Mesendoderm (in vitro differentiated cells): ENCODE measurements at regions not wholly inside any gene's neighbourhood (a gene's known extent, or its start where the extent isn't known, plus 50 kb on each side); places are given as distances from the start of the nearest gene placed in this dataset.
"Not testable (repeated sequence)": the region's sequence is repeated elsewhere in the genome, so short reads cannot be mapped to it uniquely, and the experiment has no call there.

Experiments
- DNase-seq: peaks from one replicate; pipeline ENCODE4 v3.0.0; 2013
- H2AK5ac ChIP-seq: 2 replicates; pipeline ENCODE4 v1.6.1; 2013; ENCODE audit warnings: low read length, inconsistent platforms
- H2BK120ac ChIP-seq: 2 replicates; pipeline ENCODE4 v1.6.1; 2013; ENCODE audit warnings: low read depth, mild to moderate bottlenecking, low read length, moderate library complexity, mixed read lengths
- H2BK15ac ChIP-seq: replicated peaks from 2 replicates; pipeline ENCODE4 v1.6.1; 2013; ENCODE audit warnings: low read depth, mild to moderate bottlenecking, moderate library complexity
- H2BK5ac ChIP-seq: 2 replicates; pipeline ENCODE4 v1.6.1; 2013; ENCODE audit warnings: low read length, inconsistent platforms
- H3K18ac ChIP-seq: 2 replicates; pipeline ENCODE4 v1.6.1; 2013; ENCODE audit warnings: mild to moderate bottlenecking, low read length, mixed read lengths
- H3K23ac ChIP-seq: one replicate; pipeline ENCODE4 v1.6.1; 2013; ENCODE audit warnings: low read length
- H3K27ac ChIP-seq: 2 replicates; pipeline ENCODE4 v1.5.1; 2013; ENCODE audit warnings: low read depth, mild to moderate bottlenecking, inconsistent platforms, low read length, moderate library complexity
- H3K27me3 ChIP-seq: 2 replicates; pipeline ENCODE4 v1.6.1; 2013; ENCODE audit warnings: low read length, control low read depth, mild to moderate bottlenecking, inconsistent platforms; ENCODE audit not compliant: insufficient read depth, poor library complexity
- H3K36me3 ChIP-seq: 2 replicates; pipeline ENCODE4 v1.6.1; 2013; ENCODE audit warnings: low read length, inconsistent platforms; ENCODE audit not compliant: control insufficient read depth, insufficient read depth
- H3K4ac ChIP-seq: one replicate; pipeline ENCODE4 v1.6.1; 2013; ENCODE audit warnings: low read depth, mild to moderate bottlenecking, low read length, moderate library complexity
- H3K4me1 ChIP-seq: 2 replicates; pipeline ENCODE4 v1.6.1; 2013; ENCODE audit warnings: low read depth, low read length, inconsistent platforms; ENCODE audit not compliant: control insufficient read depth
- H3K4me2 ChIP-seq: 2 replicates; pipeline ENCODE4 v1.6.1; 2013; ENCODE audit warnings: low read length
- H3K4me3 ChIP-seq: 2 replicates; pipeline ENCODE4 v1.5.1; 2013; ENCODE audit warnings: mild to moderate bottlenecking, low read length
- H3K56ac ChIP-seq: one replicate; pipeline ENCODE4 v1.6.1; 2013; ENCODE audit warnings: low read length
- H3K79me1 ChIP-seq: 2 replicates; pipeline ENCODE4 v1.6.1; 2013; ENCODE audit warnings: low read length, inconsistent platforms
- H3K79me2 ChIP-seq: 2 replicates; pipeline ENCODE4 v1.6.1; 2013; ENCODE audit warnings: mild to moderate bottlenecking, low read length; ENCODE audit not compliant: control insufficient read depth, insufficient read depth
- H3K9ac ChIP-seq: 2 replicates; pipeline ENCODE4 v1.6.1; 2013; ENCODE audit warnings: low read length, inconsistent platforms
- H4K5ac ChIP-seq: one replicate; pipeline ENCODE4 v1.6.1; 2013; ENCODE audit warnings: low read length
- H4K8ac ChIP-seq: one replicate; pipeline ENCODE4 v1.6.1; 2013; ENCODE audit warnings: low read depth, mild to moderate bottlenecking, control low read depth, low read length, moderate library complexity
- WGBS: extraction: QIAGEN DNeasy Blood & Tissue Kit; methylation state at CpG from one replicate; pipeline ENCODE4 v1.1.7; 2013; ENCODE audit warnings: low lambda C conversion rate, missing lambda C conversion rate; ENCODE audit not compliant: insufficient coverage; ENCODE audit errors: extremely low coverage; 5-methylcytosine and 5-hydroxymethylcytosine counted together

DNA sequence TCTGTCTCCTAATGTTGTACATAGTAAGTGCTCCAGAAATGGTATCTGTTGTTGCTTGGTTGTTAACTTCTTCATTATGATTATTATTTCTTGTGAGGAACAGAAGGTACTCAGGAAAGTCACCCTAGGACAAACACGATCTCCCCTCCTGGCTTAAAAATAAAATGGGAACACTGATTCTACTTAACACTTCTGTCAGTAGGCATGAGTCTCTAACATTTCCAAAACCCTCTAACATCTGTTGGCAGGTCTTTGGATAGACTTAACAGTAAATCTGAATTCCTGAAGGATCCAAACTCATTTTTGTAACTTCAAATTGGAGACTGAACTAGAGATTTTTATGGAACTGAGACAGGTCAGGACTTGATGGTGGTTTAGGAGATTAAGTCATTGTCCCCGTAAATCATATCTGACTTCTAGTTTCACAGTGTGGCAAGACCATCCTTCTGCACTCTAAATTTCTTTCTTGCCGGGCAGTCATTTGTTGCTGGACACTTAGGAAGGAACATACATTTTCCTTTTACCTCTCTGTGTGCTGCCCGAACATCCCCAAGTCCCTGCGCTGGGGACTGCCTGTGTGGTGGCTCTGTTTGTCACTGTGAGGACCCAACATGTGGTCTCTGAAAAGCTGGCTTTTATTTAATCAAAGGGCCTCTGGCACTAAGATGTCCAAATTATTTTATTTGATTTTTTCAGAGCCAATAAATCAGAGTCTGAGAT, 149.9 kb downstream of the NPIPB5 start:
- H3K27ac ChIP-seq = no peak overlapping the region
- H3K56ac ChIP-seq = no peak overlapping the region
- H3K4ac ChIP-seq = no peak overlapping the region
- H3K18ac ChIP-seq = no peak overlapping the region
- no peaks in the 10 kb centered on the region for H3K79me1 ChIP-seq
- no peaks in the 10 kb centered on the region for H3K4me1 ChIP-seq
- H3K9ac ChIP-seq = no peak overlapping the region
- no peak overlapping the region for H2AK5ac ChIP-seq
- no peaks in the 10 kb centered on the region for H3K27me3 ChIP-seq
- H3K4me2 ChIP-seq = no peak overlapping the region
- no peak overlapping the region for H2BK5ac ChIP-seq
- WGBS = no CpG with 5 or more reads among the region's 5 CpGs
- H3K4me3 ChIP-seq = no peak overlapping the region
- H4K8ac ChIP-seq = no peak overlapping the region
- no peaks in the 10 kb centered on the region for H3K36me3 ChIP-seq
- no peaks in the 10 kb centered on the region for H3K79me2 ChIP-seq
- H2BK15ac ChIP-seq = no peak overlapping the region
- H2BK120ac ChIP-seq = no peak overlapping the region
- no peak for DNase-seq
- no peak overlapping the region for H3K23ac ChIP-seq
- H4K5ac ChIP-seq = no peak overlapping the region

DNA sequence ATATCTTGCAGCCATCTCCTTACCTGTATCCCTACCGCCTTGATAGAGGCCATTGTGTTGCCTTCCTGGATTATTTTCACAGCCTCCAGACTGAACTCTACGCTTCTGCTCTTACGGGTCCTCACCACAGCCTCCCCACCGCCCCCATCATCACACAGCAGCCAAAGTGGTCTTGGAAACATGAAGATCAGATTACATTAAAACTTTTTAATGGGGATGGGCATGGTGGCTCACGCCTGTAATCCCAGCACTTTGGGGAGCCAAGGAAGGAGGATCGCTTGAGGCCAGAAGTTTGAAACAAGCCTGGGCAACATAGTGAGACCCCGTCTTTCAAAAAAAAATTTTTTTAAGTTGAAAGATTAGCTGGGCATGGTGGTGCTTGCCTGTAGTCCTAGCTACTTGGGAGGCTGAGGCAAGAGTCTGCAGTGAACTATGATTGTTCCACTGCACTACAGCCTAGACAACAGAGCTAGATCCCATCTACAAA, 150.5 kb downstream of the NPIPB5 start:
- H2BK15ac ChIP-seq = no peak overlapping the region
- no peak overlapping the region for H4K5ac ChIP-seq
- H4K8ac ChIP-seq = no peak overlapping the region
- H3K23ac ChIP-seq = no peak overlapping the region
- no peaks in the 10 kb centered on the region for H3K36me3 ChIP-seq
- no peaks in the 10 kb centered on the region for H3K4me1 ChIP-seq
- H2BK5ac ChIP-seq = no peak overlapping the region
- no peak overlapping the region for H3K27ac ChIP-seq
- whole genome bisulfite sequencing = no CpG with 5 or more reads among the region's 7 CpGs
- H2AK5ac ChIP-seq = no peak overlapping the region
- no peaks in the 10 kb centered on the region for H3K27me3 ChIP-seq
- no peak overlapping the region for H3K4me2 ChIP-seq
- no peak overlapping the region for H3K4me3 ChIP-seq
- H3K18ac ChIP-seq = no peak overlapping the region
- H3K56ac ChIP-seq = no peak overlapping the region
- no peak overlapping the region for H3K9ac ChIP-seq
- no peaks in the 10 kb centered on the region for H3K79me2 ChIP-seq
- DNase-seq = no peak
- H3K79me1 ChIP-seq = no peaks in the 10 kb centered on the region
- H2BK120ac ChIP-seq = no peak overlapping the region
- no peak overlapping the region for H3K4ac ChIP-seq

- H3K18ac ChIP-seq, H3K27me3 ChIP-seq, H2BK15ac ChIP-seq, H3K4me2 ChIP-seq, H3K79me2 ChIP-seq, H3K4me3 ChIP-seq, H4K8ac ChIP-seq, H3K56ac ChIP-seq, H3K36me3 ChIP-seq, H3K23ac ChIP-seq, H3K79me1 ChIP-seq, H2BK120ac ChIP-seq, DNase-seq, H3K9ac ChIP-seq, H2AK5ac ChIP-seq, H3K27ac ChIP-seq, H3K4ac ChIP-seq, H3K4me1 ChIP-seq, H2BK5ac ChIP-seq, H4K5ac ChIP-seq: not testable (repeated sequence)
- no CpG with 5 or more reads among the region's 1 CpG for WGBS
These were observed 151.0 kb upstream of the HS3ST2 start for GRCh38 chr16:22662958-22663357.

DNA sequence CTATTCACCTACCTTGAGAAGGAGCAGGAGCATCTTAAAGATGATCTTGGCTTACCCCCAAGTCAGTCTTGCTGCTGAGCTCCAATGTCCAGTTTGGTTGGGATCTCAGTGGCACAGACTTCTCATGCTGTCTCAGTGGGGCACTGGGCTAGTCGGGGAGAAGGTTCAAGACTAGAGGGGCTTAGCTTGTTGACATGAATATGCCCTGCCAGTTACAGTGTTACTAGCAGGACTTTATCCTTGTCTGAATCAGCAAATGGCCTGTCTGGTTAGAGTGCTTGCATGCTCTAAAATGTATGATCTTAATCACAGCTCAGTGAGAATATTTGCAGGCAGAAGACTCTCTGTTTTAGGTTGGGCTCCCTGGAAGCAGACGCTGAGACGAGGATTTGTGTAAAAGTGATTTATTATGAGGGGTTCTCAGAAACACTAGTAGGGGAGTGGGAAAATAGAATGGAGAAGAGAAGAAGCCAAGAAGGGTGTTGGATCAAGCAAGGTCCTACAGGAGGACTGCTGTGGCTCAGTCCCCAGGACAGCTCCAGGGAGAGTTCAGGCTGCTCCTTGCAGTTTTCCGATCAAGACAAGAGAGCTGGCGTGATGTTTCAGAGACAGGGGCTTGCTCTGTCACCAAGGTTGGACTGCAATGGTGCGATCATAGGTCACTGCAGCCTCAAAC, 150.4 kb upstream of the HS3ST2 start:
- no peak for DNase-seq
- Histone ChIP-seq H3K4ac (no peak overlapping the region), H3K79me2 (no peaks in the 10 kb centered on the region), H3K4me2 (no peak overlapping the region), H2BK5ac (no peak overlapping the region), H3K9ac (no peak overlapping the region), H2BK120ac (no peak overlapping the region), H3K4me3 (no peak overlapping the region), H2BK15ac (no peak overlapping the region), H3K4me1 (no peaks in the 10 kb centered on the region), H3K36me3 (no peaks in the 10 kb centered on the region), H3K27me3 (no peaks in the 10 kb centered on the region), H3K79me1 (no peaks in the 10 kb centered on the region), H3K56ac (no peak overlapping the region), H4K5ac (no peak overlapping the region), H2AK5ac (no peak overlapping the region), H3K18ac (no peak overlapping the region), H3K27ac (no peak overlapping the region), H3K23ac (no peak overlapping the region), H4K8ac (no peak overlapping the region)
- no CpG with 5 or more reads among the region's 6 CpGs for WGBS

- no peaks in the 10 kb centered on the region for H3K36me3 ChIP-seq
- H3K27me3 ChIP-seq = no peaks in the 10 kb centered on the region
- H3K18ac ChIP-seq = no peak overlapping the region
- no CpG with 5 or more reads among the region's 4 CpGs for WGBS
- no peak overlapping the region for H3K4me3 ChIP-seq
- no peak overlapping the region for H3K23ac ChIP-seq
- H3K4me1 ChIP-seq = no peaks in the 10 kb centered on the region
- no peak overlapping the region for H3K4ac ChIP-seq
- no peak overlapping the region for H3K9ac ChIP-seq
- no peak overlapping the region for H2BK5ac ChIP-seq
- no peak overlapping the region for H3K56ac ChIP-seq
- no peak overlapping the region for H2AK5ac ChIP-seq
- H3K4me2 ChIP-seq = no peak overlapping the region
- no peak overlapping the region for H4K8ac ChIP-seq
- H2BK120ac ChIP-seq = no peak overlapping the region
- no peak overlapping the region for H2BK15ac ChIP-seq
- DNase-seq = no peak
- H3K79me1 ChIP-seq = no peaks in the 10 kb centered on the region
- H3K27ac ChIP-seq = no peak overlapping the region
- no peaks in the 10 kb centered on the region for H3K79me2 ChIP-seq
- H4K5ac ChIP-seq = no peak overlapping the region
These were observed 149.8 kb upstream of the HS3ST2 start for GRCh38 chr16:22664132-22664531.
